GM20431 (cell line): ENCODE measurements at regions not wholly inside any gene's neighbourhood (a gene's known extent, or its start where the extent isn't known, plus 50 kb on each side); places are given as distances from the start of the nearest gene placed in this dataset.

ENCODE experiments used
- in situ Hi-C: fragments of 300-500 bp; cut with MseI, MboI; formaldehyde crosslinking; loops from one replicate; pipeline ENCODE4 v1.15.0; 2020; ENCODE audit warnings: low sequenced_read_pairs; ENCODE audit not compliant: unreplicated experiment

DNA sequence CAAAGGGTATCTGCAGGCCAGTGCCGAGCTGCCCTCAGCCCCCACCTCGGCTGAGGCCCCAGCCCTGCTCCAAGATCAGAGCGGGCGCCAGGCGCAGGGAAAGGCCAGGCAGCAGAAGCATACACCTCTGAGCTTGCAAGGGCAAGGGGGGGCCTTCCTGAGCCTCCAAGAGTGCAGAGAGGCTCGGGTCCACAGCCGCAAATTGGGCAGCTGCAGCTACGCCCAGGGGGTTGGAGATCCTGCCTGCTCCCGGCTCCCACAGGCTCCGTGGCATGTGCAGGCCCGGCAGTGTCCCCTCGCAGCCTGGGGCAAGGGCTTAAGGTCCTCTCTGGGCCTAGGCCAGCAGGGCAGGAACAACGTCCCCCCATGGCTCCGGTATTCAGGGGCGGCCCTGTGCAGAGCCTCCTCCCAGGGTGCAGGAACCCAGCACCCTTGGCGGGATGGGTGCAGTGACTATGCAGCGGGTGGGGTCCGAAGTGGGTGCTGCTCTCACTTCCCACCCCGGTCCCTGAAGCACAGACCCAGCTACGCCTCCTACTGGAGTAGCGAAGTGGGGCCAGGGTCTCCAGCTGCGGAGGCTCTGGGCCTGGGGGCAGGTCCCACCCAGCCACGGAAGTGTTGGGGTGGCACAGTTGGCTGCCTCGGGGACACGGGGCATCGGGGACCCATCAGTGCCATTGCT is 120.2 kb upstream of the TMEFF2 start:
- in situ Hi-C loops, result no loop called here

DNA sequence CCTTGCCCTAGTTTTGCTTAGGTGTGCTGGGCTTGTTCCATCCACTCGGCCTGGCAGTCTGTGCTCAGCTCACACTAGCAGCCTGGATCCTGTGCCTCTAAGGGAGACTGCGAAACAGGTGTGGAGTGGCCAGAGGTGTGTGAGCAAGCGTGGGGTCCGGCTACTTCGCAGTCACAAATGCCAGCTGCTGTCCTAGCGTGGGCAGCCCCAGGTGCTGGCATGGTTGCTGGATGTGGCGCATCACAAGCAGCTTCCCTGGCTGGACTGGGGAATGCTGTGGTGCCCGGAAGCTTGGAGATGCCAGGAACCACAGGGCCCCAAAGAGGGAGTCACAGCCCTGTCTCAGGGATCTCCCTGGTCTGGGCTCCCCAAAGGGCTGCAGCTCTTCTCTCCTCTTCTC is 119.0 kb upstream of the TMEFF2 start:
- in situ Hi-C loops, result no loop called here

DNA sequence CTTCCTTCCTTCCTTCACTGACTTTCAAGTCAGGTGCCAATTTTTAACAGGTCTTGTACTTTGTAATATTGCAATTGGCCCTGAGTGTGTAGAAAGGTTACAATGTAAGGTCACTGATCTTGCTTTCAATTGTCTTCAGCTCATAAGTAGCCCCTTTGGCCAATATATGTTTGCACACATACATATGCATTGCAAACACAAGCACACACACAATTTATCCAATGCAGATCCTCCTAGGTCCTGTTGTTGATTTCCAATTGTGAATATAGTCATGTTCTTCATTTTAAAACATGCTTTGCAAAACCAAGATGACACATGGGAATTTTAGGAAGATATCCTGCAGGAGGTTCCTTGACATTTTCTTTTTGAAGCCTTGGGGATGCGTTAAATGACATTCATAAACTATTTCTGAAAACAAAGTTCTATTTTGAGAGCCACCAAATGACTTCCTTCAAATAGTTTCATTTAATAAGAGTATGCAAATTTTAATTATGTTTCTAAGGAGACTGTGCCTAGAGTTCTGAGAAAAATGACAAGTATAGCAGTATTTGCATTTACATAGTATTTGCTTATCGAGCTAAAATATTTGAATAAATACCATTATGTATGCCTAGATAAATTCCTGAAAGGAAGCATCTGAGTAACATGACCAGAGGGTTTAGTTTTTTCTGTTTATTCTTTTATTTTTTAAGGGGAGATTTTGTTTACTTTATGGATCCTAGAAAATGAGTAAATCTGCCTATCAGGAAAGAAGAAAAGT is 117.1 kb upstream of the TMEFF2 start:
- in situ Hi-C loops, result no loop called here

DNA sequence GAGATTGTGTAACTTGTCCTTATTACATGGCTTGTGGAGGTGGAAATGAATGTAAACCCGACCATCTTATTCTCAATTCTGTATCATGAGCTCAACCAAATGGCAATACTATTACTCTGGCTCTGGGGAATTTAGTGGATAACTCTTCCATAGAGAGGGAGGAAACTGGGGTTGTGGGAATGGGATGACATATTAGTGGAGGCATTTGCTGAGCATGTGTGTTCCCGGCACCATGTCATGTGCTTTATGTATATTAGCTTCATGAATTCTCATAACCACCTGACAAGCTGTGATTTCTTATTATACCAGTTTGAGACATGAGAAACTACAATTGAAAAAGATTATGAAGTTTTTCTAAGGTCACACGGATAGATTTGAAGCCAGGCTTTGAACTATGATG is 112.8 kb upstream of the TMEFF2 start:
- in situ Hi-C loops, result no loop called here

DNA sequence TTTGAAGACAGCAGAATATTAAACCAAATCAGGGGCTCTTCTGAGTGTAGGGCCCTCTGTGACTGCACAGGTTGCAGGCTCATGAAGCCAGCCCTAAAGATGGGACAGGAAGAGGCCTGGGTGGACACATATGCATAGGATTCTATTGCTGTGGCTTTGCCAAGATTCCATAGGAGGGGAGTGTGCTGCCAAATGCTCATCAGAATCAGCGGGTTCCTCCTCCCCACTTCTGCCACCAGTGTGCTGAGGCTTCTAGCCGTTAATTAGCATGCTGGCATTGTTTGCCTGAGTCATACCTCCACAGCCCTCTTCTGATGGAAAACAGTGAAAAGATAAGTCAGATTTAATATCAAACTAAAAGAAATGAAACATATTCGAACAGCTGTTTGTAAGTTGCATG is 103.9 kb upstream of the TMEFF2 start:
- in situ Hi-C loops, result no loop called here

DNA sequence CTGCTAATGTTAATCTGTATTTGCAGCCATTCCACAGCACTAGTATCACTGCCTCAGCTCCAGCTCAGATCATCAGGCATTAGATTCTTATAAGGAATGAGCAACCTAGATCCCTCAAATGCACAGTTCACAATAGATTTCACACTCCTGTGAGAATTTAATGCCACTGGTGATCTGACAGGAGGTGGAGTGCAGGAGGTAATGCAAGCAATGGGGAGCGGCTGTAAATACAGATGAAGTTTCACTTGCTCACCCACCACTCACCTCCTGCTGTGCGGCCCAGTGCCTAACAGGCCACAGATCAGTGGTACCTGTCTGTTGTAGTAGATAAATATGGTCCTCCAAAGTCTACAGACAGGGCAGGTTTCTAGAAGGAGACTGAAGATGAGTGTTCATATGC is 97.7 kb upstream of the TMEFF2 start:
- in situ Hi-C loops, result no loop called here

DNA sequence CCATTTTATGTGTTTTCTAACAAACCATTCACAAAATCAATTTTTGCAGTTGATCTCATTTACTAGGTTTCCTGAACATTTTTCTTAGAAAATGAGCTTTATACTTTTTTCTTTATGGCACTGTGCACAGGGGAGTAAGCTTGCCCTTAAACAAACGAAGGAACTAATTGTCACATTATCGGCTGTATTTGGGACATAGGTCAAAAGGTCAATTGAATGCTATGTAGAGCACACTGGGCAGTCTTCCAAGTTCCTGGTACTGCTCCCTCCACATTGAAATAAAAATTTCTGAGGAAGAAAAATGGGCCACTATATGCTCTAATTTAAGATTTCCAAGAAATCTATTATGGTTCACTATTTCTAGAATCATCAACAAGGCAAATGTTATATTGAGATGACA is 93.6 kb upstream of the TMEFF2 start:
- in situ Hi-C loops, result no loop called here

DNA sequence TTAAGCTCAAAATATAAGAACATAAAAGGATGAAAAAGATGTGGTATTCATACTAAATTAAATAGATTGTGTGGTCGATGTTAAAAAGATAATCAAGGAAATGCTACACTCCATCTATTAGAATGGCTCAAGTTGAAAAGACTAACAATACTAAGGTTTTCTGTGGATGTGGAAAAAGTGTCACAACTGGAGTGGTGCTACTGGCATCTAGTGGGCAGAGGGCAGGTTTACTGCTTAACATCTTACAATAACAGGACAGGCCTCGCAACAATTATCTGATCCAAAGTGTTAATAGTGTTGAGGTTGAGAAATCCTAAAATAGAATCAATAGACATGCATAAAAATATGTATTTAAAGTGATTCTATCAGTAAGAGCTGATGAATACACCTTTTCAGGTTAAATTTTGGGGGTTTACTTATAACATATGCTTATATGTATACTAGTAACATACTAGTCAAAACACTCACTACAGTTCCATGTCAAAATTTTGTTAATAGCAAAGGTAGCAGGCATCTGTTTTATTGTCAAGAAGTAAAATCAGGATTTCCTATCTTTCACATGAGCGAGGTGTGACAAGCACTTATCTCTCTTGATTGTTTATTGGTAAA is 91.5 kb upstream of the TMEFF2 start:
- in situ Hi-C loops, result no loop called here

DNA sequence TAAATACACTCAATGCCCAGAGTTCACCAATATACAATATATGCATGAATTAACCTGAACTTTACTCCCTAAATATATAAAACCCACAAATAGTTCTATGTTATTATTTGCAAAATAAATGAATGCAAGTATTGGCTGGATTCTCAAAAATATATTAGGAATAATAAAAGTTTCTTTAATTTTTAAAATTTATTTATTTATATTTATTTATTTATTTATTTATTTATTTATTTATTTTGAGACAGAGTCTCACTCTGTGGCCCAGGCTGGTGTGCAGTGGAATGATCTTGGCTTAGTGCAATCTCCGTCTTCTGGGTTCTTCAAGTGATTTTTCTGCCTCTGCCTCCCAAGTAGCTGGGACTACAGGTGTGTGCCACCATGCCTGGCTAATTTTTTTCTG is 88.7 kb upstream of the TMEFF2 start:
- in situ Hi-C loops, result no loop called here

DNA sequence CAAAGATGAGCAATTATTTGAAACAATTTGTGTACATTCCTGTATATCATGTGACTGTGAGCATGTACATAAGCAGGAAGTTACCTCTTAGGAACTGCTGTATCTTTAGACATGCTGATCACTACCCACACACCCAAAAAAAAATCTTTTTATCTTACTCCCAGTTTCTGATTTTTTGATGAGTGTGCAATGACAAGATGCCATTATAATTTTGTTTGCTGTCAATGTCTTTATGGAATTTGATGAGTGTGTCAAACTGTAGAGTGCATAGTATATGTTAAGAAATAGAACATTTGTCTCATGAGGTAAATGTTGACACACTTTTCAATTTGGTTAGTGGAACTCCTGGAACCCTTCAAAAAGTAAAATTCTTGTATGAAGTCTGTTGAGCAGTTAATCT is 84.0 kb upstream of the TMEFF2 start:
- in situ Hi-C loops, result no loop called here

DNA sequence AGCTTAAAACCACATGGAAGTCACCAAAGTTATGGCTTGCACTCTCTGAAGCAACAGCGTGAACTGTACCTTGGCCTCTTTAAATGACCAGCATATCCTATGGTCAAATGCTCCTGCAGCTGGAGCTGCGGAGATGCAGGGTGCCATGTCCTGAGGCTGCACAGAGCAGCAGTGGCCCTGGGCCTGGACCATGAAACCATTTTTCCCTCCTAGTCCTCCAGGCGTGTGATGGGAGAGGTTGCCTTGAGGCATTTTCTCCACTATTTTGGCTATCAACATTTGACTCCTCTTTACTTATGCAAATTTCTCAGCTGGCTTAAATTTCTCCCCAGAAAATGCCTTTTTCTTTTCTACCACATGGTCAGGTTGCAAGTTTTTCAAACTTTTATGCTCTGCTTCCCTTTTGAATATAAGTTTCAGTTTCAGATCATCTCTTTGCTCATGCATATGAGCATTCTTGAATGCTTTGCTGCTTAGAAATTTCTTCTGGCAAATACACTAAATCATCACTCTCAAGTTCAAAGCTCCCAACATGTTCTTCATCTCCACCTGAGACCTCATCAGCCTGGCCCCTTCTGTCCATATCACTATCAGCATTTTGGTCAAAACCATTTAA is 82.9 kb upstream of the TMEFF2 start:
- in situ Hi-C loops, result no loop called here

DNA sequence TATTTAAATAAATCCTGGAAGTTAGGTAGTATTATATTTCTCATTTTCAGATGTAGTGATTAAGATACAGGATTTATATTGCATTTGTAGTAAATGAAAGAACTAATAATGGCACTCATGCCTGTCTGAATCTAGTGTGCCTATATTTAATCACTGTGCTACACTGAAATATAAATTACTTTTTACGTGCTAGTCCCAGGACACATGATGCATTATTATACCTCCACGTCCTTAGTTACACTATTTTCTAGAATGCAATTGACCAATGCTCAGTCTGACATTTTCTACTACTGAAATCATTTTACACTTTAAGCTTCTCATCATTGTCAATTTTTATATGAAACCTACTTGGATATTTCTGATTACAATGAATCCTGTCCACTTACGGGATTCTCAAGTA is 80.9 kb upstream of the TMEFF2 start:
- in situ Hi-C loops, result no loop called here

DNA sequence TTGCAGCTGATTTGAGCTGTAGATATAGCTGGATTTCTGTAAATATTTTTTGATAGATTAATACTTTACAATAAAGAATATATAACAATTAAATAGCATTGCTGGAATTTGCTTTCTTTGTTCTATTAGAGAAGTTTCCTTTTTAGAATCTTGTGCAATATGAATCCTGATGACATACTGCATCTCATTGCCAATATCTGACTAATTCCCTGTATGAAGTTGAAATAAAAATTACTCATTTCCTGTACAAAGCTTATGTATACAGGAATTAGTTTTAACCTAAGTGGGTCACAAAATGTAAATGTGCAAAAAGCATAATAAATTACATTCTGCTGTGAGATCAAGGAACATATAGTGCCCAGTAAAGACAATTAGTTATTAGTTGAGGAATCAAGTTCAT is 72.8 kb upstream of the TMEFF2 start:
- in situ Hi-C loops, result no loop called here

DNA sequence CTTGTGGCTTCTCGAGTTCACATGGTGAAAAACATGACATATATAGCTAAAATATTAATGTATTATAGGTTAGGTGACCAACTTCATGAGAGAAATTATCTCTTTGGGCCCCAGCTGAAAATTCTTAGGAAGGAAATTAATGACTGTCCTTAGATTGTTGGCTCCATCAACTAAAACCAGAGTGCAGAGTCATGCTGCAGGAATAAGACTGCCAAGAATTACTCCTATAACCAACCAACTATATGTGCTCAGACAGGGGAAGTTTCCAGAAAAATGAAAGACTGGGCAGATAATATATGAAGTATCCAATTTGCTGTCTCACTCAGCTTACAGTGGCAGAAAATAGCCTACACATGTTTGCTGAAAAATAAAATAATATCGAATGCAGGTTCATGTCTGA is 71.0 kb upstream of the TMEFF2 start:
- in situ Hi-C loops, result no loop called here

DNA sequence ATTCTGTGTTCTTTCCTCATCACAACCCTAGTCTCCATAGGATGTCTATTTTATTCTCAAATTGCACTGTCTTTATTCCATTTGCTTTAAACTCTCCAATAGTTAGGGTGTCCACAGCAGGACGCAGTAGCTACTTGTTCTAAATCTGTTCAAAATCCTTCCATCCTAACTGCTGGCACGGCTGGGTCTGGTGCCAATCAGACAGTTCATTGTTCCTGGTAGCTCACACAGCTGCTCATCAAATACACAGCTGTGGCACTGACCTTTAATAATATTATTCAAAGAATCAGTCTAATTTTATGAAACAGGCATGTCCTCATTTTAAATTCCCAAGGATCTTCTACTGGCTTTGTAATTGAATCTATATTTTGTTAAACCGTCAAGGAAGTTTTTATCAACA is 59.7 kb upstream of the TMEFF2 start:
- in situ Hi-C loops, result no loop called here

DNA sequence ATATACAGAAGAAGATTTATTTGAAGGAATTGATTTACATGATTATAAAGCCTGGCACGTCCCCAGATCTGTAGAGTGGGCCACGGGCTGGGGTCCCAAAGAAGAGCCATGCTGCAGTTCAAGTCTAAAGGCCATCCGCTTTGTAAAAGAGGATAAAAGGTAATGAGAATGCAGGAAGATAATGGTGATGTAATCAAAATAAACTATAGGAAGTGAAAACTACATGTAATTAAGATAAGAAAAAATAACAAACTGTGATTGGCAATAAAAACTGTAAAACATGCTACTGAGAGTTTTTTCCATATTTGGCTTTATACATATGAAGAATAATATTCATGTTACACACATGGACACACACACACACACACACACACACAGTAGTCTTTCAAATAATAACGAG is 59.0 kb upstream of the TMEFF2 start:
- in situ Hi-C loops, result no loop called here

DNA sequence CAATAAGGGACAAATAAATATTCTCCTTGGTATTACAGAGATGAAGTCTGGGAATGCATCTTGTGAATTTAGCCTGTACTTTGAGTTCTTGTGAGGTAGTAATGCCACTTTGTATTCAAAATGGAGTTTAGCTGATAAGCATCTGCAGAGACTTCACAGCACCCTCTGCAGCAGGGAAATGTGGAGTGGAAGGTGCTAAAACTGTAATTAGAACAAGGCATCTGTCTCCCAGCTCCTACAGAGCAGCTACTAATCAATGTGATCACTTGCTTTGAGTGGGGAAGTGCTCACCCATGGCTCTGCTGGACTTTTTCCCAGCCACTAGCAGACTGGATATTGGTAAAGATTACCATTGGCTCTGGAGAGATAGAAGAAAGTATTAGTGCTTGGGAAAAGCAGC is 56.2 kb upstream of the TMEFF2 start:
- in situ Hi-C loops, result no loop called here

DNA sequence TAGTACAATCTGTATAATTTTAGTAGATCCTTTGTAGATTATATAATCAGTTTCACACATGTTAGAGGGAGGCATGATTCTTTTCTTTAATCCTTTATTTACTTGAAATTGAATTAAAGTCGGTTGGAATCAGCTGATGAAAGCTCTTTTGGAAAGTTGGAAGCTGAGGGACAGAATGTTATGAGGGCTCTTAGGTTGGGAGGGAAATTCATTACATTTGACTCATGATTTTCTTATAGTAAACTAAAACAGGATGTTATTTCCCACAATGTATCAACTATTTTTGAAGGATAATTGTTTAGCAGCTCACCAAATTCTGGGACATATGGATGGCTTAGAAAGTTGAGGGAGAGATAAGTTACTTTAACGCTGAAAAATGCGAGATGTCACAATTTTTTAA is 52.7 kb upstream of the TMEFF2 start:
- in situ Hi-C loops, result no loop called here

DNA sequence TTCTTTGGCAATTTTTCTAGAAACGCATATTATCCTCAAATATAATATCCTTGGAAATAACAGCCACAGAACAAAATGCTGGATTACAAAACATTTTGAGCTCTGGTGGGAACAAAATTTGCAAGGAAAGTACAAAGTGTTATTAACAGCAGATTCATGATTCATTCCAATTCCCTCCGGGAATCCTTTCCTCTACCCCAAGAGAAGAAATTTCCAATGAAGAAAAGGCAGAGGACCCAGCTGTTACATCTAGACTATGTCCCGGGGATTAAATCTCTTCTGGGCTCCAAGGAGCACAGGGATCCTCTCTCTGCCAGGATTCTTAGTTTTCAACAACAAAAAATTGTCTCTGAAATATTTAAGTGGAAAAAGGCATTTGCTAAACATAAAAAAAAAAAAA is 51.6 kb upstream of the TMEFF2 start:
- in situ Hi-C loops, result no loop called here

DNA sequence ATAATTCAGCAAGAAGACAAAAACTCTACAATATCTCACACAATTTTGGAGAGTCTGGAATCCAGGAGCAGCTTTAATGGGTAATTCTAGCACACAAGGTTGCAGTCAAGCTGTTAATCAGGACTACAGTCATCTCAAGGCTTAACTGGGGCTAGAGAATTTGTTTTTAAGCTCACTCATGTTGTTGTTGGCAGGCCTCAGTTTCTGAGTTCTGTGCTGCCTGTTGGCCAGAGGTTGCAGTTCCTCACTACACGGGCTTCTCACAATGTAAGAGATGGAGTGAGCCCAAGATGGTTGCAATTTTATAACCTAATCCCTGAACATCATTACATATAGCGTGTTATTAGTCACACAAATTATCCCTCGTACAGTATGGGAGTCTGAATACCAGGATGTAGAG is 50.6 kb upstream of the TMEFF2 start:
- in situ Hi-C loops, result no loop called here
